GM20431 (cell line): ENCODE measurements at regions not wholly inside any gene's neighbourhood (a gene's known extent, or its start where the extent isn't known, plus 50 kb on each side); places are given as distances from the start of the nearest gene placed in this dataset.
"Not testable (repeated sequence)": the region's sequence is repeated elsewhere in the genome, so short reads cannot be mapped to it uniquely, and the experiment has no call there.

Source experiments
- in situ Hi-C: fragments of 300-500 bp; cut with MseI, MboI; formaldehyde crosslinking; loops from one replicate; pipeline ENCODE4 v1.15.0; 2020; ENCODE audit warnings: low sequenced_read_pairs; ENCODE audit not compliant: unreplicated experiment

- in situ Hi-C loops = no loop called here
Observed at GRCh38 chr4:179272282-179272681, 1830.0 kb upstream of the AGA start.

GRCh38 chr4:179278647-179279046 is 1836.4 kb upstream of the AGA start:
- in situ Hi-C loops = no loop called here

GRCh38 chr4:179285696-179286095 is 1843.5 kb upstream of the AGA start:
- in situ Hi-C loops = no loop called here

- in situ Hi-C loops = no loop called here
Observed at GRCh38 chr4:179291657-179292056, 1849.4 kb upstream of the AGA start.

GRCh38 chr4:179292468-179292867 is 1850.2 kb upstream of the AGA start:
- in situ Hi-C loops = no loop called here

GRCh38 chr4:179307297-179308136 is 1865.3 kb upstream of the AGA start:
- in situ Hi-C loops = loop anchor here (25.0 kb wide), 1 partner anchor 1770 kb away; no protein-coding TSS in a partner anchor

GRCh38 chr4:179313823-179314222 is 1871.6 kb upstream of the AGA start:
- in situ Hi-C loops = loop anchor here (25.0 kb wide), 1 partner anchor 1777 kb away; no protein-coding TSS in a partner anchor

- in situ Hi-C loops = no loop called here
Observed at GRCh38 chr4:179325181-179325580, 1882.9 kb upstream of the AGA start.

- in situ Hi-C loops = no loop called here
Observed at GRCh38 chr4:179328627-179329026, 1886.4 kb upstream of the AGA start.

GRCh38 chr4:179331362-179331761 is 1889.1 kb upstream of the AGA start:
- in situ Hi-C loops = no loop called here

- in situ Hi-C loops = no loop called here
Observed at GRCh38 chr4:179344861-179345260, 1902.6 kb upstream of the AGA start.

GRCh38 chr4:179352221-179352620 is 1910.0 kb upstream of the AGA start:
- in situ Hi-C loops = no loop called here

- in situ Hi-C loops = no loop called here
Observed at GRCh38 chr4:179353786-179354185, 1911.5 kb upstream of the AGA start.

GRCh38 chr4:179361978-179362486 is 1919.8 kb upstream of the AGA start:
- in situ Hi-C loops = no loop called here

- in situ Hi-C loops = not testable (repeated sequence)
Observed at GRCh38 chr4:179365932-179366331, 1923.7 kb upstream of the AGA start.

GRCh38 chr4:179372242-179372641 is 1930.0 kb upstream of the AGA start:
- in situ Hi-C loops = no loop called here

- in situ Hi-C loops = no loop called here
Observed at GRCh38 chr4:179372746-179373145, 1930.5 kb upstream of the AGA start.

GRCh38 chr4:179378847-179379246 is 1936.6 kb upstream of the AGA start:
- in situ Hi-C loops = not testable (repeated sequence)

- in situ Hi-C loops = no loop called here
Observed at GRCh38 chr4:179392787-179393186, 1950.5 kb upstream of the AGA start.

GRCh38 chr4:179398414-179398813 is 1956.2 kb upstream of the AGA start:
- in situ Hi-C loops = no loop called here

GRCh38 chr4:179399054-179399782 is 1957.0 kb upstream of the AGA start:
- in situ Hi-C loops = no loop called here
